Cortex of kidney (tissue), 1 donor: ENCODE measurements at regions not wholly inside any gene's neighbourhood (a gene's known extent, or its start where the extent isn't known, plus 50 kb on each side); places are given as distances from the start of the nearest gene placed in this dataset.

Experiments
- DNase-seq: peaks from one replicate; lab custom pipeline; 2025; lab: John Stamatoyannopoulos, UW

DNA sequence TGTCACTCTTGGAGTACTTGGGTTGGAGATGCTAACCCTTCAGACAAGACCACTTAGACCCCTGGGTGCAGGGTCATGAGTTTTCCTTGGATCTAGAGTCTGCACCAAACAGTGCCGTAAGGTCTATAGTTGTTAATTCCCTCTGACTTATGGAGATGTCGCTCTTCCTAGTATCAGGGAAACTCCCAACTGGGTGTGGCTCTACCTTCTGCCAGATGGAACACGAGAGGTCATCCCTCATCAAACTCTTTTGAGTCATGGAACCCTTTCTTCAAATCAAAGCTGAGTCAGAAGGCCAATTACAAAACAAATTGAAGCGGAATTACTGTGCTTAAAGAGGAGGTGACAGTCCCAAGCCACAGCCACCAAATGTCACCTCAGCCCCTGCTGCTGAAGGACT lies 514.9 kb upstream of the PROK2 start:
- DNase-seq, result no peak

DNA sequence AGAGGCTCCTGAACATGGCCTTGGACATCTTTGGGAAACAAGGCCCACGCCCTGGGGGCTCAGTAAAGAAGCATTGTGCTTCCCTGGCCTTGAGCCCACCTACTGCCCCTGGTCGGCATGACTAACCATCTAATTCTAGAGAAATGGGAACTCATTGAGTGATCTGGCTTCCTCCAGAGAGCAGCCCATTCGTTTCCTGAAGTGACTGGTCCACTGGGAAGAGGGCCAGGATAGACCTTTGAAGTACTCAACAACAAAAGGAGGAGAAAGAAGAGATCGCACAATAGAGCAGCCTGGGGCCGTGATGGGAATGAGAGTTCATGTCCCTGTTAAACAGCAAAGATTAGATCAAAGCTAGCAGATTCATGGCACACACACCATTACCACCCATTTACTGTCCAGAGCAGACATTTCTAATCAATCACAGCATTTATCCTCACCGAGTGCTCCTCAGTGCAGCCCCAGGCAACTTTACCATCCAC lies 514.4 kb upstream of the PROK2 start:
- DNase-seq, result no peak

DNA sequence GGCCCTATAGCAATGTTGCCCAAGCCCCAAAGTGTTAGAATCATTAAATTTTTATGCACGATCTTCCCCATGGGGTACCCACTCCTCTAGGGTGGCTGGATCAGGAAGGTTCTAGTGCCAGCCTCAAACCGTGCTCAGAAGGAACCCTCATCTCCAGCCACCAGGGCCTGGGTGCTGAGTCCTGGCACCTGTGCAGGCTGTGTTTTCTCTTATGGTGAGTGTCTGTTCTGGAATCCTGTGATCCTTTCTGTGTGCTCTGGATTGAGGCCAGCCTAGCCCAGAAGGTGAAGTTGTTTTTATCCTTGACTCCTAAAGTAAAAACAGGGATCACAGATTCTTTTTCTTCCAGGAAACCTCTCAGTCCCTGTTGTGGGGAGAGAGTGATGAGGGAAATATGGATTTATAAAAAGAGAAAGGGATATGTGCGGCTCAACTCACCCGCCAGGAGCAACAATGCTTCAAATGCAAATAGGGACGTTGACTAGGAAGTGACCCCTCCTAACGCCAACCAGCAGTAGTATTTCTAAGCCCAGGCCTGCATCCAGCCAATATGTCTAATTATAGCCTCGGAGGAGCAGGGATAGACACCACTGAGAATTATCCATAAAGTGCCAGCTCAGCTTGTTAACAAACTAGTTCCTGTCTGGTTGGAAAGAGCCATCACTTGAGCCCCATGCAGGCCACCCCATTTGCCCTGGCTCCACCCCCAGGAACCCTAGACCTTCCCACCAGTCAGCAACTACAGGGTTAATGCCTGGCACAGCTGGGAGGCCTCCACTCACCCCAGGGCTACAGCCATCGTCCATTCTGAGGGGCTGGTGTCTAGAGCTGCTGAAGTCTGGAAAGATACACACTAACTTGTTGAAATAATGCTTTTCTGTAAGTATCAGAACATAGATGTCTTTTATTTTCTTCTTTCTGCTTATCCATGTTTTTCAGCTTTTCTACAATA lies 513.5 kb upstream of the PROK2 start:
- DNase-seq, result no peak

DNA sequence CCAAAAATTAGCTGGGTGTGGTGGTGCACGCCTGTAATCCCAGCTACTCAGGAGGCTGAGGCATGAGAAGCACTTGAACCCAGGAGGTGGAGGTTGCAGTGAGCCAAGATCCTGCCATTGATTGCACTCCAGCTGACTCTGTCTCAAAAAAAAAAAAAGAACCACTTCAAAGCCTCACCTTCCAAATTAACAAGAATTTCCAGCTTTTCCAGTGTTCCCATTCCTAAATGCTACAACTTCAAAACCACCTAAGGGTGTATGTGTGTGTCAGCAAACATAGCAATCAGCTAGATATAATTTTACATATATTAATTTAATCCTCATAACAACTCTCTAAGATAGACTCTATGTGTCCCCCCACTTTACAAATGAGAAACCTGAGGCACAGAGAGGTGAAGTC lies 512.5 kb upstream of the PROK2 start:
- no peak for DNase-seq

GRCh38 chr3:72296477-72297111 lies 511.6 kb upstream of the PROK2 start:
- DNase-seq, result no peak

GRCh38 chr3:72295962-72296450 lies 511.1 kb upstream of the PROK2 start:
- DNase-seq, result no peak

GRCh38 chr3:72295276-72295961 lies 510.5 kb upstream of the PROK2 start:
- DNase-seq, result no peak

- DNase-seq, result no peak
These were observed 506.1 kb upstream of the PROK2 start for GRCh38 chr3:72290859-72291638.

- no peak for DNase-seq
These were observed 504.7 kb upstream of the PROK2 start for GRCh38 chr3:72289692-72290071.

- no peak for DNase-seq
These were observed 504.2 kb upstream of the PROK2 start for GRCh38 chr3:72288955-72289691.

DNA sequence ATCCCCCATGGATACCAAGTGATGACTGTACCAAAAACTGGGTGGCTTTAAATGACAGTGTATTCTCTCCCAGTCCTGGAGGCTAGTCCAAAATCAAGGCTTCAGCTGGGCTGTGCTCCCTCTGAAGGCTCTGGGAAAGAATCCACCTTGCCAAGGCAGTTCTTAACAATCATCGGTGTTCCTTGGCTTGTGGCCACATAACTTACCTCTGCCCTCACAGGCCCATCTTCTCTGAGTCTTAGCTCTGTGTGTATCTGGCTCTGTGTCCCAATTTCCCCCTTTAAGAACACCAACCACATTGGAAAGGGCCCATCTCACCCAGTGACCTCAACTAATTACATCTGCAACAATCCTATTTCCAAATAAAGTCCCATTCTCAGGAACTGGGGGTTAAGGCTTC lies 503.0 kb upstream of the PROK2 start:
- no peak for DNase-seq

DNA sequence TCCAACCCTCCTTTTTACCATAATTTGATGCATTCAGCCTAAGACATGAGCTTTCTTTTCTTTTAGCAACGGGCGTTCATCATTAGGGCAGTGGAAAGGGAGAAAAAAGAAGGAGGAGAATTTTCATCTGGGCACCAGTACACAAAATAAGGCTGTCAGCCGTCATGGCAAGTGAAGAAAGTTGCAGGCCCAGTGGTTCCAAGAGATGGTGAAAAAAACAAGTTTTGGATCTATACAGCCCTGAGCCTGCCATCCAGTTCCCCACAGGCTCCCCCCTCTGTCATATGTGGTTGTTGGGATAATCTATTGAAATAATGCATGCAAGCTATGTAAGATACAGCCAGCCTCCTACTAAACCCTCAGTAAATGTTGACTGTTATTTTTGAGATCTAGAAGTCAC lies 500.6 kb upstream of the PROK2 start:
- no peak for DNase-seq

DNA sequence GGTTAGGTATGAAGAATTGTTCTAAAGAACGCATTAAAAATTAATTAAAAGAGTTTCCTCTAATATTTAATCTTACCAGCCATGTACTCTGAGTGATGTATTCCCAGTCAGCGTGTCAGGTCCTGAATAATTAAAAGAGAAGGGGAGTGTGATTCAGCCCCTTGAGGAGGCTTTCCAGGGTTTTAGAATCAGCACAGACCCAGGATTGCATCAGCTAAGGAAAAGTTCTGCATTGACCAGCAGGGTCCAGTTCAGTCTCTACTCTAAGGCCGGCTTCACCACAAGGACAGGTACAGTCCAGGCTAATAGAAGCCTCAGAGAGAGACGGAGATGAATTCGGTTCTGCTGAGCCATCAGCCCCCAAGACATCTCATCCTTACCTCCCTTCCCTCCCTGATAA lies 499.5 kb upstream of the PROK2 start:
- no peak for DNase-seq

DNA sequence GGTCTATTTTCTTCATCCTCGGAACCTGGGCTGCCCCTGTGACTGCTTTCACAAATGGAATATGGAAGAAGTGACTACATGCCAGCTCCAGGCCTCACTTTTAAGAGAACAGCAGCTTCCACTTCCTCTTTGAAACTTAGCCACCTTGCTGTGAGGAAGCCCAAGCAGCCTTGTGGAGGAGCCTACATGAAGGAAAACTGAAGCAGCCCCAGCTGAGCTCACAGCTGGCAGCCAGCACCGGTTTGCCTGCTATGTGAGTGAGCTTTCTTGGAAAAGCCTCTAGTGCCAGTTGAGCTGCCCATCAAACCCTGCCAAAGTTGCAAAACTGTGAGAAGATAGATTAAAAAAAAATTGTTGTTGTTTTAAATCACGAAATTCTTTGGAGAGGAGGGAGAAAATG lies 498.0 kb upstream of the PROK2 start:
- no peak for DNase-seq

DNA sequence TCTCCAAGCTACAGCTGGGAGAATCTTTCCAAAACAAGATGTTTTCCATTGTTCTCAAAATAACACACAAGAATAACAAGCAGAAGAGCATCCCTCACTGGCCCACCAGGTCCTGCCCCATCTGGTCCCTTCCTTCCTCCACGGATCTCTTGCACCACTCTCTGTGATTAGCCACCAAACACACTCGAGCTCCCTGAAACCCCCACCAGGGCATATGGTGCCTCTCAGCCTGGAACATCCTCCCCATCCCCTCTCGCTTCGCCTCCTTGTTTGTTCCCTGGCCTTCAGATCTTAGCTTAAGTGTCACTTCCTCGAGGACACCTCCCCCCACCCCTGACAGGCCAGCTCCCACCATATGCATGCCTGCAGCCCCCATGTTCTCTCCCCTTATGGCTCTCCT lies 496.6 kb upstream of the PROK2 start:
- no peak for DNase-seq

GRCh38 chr3:72280876-72281275 lies 495.9 kb upstream of the PROK2 start:
- DNase-seq, result no peak

DNA sequence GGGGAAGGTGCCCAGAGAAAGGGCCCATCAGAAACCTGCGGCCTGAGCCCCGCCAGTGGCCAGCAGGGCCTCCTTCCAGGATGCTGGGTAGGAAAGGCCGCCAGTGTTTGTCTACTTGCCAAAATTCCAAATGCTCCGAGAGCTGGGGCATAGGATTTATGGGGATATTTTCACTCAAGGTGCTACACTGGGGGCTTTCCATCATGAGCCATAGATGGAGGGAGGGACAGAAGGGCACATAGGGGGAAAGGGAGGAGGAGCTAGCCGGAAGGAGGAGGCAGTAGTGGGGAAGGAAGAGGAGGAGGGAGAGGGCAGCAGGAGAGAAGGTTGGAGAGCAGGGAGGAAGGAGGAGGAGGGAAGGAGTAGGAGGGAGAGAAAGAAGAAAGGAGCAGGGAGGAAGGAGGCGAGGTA lies 494.7 kb upstream of the PROK2 start:
- no peak for DNase-seq

GRCh38 chr3:72279068-72279604 lies 494.2 kb upstream of the PROK2 start:
- DNase-seq, result no peak

GRCh38 chr3:72278349-72279067 lies 493.6 kb upstream of the PROK2 start:
- no peak for DNase-seq

DNA sequence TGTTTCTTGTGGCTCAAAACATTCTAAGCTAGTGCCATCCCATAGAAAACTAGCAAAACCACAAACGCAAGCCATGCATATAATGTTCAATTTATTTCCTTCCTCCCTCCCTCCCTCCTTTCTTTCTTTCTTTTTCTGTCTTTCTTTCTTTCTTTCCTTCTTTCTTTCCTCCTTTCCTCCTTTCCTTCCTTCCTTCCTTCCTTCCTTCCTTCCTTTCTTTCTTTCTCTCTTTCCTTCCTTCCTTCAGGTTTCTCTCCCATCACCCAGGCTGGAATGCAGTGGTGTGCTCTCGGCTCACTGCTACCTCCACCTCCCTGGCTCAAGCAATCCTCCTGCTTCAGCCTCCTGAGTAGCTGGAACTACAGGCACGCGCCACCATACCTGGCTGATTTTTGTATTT lies 492.8 kb upstream of the PROK2 start:
- DNase-seq, result no peak
